ENCODE measurements at regions not wholly inside any gene's neighbourhood (a gene's known extent, or its start where the extent isn't known, plus 50 kb on each side); places are given as distances from the start of the nearest gene placed in this dataset.
"Not testable (repeated sequence)": the region's sequence is repeated elsewhere in the genome, so short reads cannot be mapped to it uniquely, and the experiment has no call there.

DNA sequence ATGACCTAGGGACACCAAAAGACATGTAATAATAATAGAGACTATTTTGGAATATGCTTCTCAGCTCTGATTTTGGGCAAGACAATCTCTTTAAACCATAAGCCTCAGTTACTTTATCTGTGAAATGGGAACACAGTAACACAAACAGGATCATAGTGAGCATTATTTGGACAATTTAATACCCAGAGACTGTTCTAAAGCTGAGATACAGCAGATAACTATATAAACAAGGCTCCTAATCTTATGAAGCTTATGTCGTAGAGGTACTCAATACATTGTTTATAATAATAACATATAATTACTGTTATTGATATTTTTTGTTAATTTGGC, 250.8 kb downstream of the SEC61B start:
- no peaks in the 10 kb centered on the region for H3K4me1 Mint-ChIP-seq (ENCODE audit: low read depth)
- no peak for DNase-seq
- no peak overlapping the region for H3K4me3 Mint-ChIP-seq
- H3K36me3 Mint-ChIP-seq (ENCODE audit: insufficient read depth in 2 of 2): no peaks in the 10 kb centered on the region
- H3K9me3 Mint-ChIP-seq: no peaks in the 10 kb centered on the region
- peaks cover 19% of the 10 kb centered on the region for H3K27me3 Mint-ChIP-seq (ENCODE audit: low read depth)
- no peak overlapping the region for H3K27ac Mint-ChIP-seq
- no peak for ATAC-seq (replicated peaks in 1 of 2)

- no peak overlapping the region for H3K4me3 Mint-ChIP-seq
- no peaks in the 10 kb centered on the region for H3K9me3 Mint-ChIP-seq
- no peak for ATAC-seq (replicated peaks in 1 of 2)
- H3K27ac Mint-ChIP-seq: no peak overlapping the region
- H3K36me3 Mint-ChIP-seq (ENCODE audit: insufficient read depth in 2 of 2): no peaks in the 10 kb centered on the region
- DNase-seq: no peak
- no peaks in the 10 kb centered on the region for H3K4me1 Mint-ChIP-seq (ENCODE audit: low read depth)
- peaks cover 8% of the 10 kb centered on the region for H3K27me3 Mint-ChIP-seq (ENCODE audit: low read depth)
Measured at GRCh38 chr9:99474186-99474585, 252.1 kb downstream of the SEC61B start.

DNA sequence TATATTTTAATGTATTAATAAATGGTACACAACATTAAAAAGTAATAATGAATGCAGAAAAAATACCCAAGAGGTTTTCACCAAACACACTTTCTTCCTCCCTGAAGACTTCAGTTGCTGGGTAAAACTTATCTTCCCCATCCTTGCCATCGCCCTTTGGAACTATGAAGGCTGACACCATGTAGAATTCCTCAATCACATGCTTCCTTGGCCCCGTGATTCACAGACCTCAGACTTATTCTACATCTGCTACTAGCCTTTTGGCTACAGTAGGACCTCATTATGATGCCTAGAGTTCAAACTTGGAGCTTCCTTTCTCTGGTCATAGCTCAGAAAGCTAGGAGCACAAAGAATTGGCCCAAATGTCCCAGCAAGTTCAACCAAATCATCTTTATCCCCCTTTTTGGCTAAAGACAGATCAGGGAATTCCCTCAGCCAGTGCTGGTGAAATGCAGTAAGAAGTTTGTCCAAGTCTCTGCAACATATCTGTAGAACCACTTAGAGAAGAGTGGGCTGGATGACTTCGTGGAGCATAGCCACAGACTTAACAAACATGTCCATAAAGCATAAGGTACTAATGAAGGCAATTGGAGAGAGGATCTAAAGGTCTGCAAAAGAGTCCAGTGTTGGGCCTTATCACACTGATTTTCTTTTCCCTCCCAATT, 253.5 kb downstream of the SEC61B start:
- Mint-ChIP-seq H3K27ac (no peak overlapping the region), H3K9me3 (no peaks in the 10 kb centered on the region), H3K4me1 (ENCODE audit: low read depth) (no peaks in the 10 kb centered on the region), H3K36me3 (ENCODE audit: insufficient read depth in 2 of 2) (no peaks in the 10 kb centered on the region), H3K4me3 (no peak overlapping the region), H3K27me3 (ENCODE audit: low read depth) (peaks cover 8% of the 10 kb centered on the region)
- DNase-seq (no peak), ATAC-seq (replicated peaks in 1 of 2) (no peak)

- Mint-ChIP-seq H3K4me3 (no peak overlapping the region), H3K36me3 (ENCODE audit: insufficient read depth in 2 of 2) (no peaks in the 10 kb centered on the region)
- no peak for ATAC-seq (replicated peaks in 1 of 2)
Measured at GRCh38 chr9:99478469-99479027, 256.5 kb downstream of the SEC61B start.

GRCh38 chr9:99479929-99480328, 257.8 kb downstream of the SEC61B start:
- Mint-ChIP-seq H3K27me3 (ENCODE audit: low read depth) (peaks cover 8% of the 10 kb centered on the region), H3K4me1 (ENCODE audit: low read depth) (no peaks in the 10 kb centered on the region), H3K36me3 (ENCODE audit: insufficient read depth in 2 of 2) (no peaks in the 10 kb centered on the region), H3K27ac (no peak overlapping the region), H3K4me3 (no peak overlapping the region), H3K9me3 (peaks cover 0 to 3% of the 10 kb centered on the region in 2 donors)
- no peak for DNase-seq
- ATAC-seq (replicated peaks in 1 of 2): no peak

More at GRCh38 chr9:99478469-99479027, 256.5 kb downstream of the SEC61B start:
- Mint-ChIP-seq H3K9me3 (peaks cover 0 to 2% of the 10 kb centered on the region in 2 donors), H3K4me1 (ENCODE audit: low read depth) (no peaks in the 10 kb centered on the region), H3K27ac (no peak overlapping the region), H3K27me3 (ENCODE audit: low read depth) (peaks cover 8% of the 10 kb centered on the region)
- no peak for DNase-seq

DNA sequence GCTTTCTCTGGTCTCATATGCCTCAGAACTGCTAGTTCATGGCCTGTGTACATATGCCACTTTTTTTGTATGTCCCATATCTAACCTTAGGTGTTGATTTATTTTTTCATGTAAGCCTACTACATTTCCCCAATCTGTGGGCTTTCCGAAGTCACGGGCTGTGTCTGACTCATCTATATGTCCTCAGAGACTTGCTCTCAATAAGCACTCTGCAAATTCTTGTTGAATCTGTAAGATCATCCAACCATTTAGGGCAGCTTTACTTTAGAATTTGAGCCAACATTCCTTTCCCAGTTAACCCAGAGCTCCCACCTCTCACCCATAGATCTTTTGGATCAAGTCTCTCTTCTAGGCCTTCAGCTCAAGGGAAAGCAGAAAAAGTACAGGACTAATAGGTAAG, 263.4 kb downstream of the SEC61B start:
- no peak for DNase-seq
- H3K27me3 Mint-ChIP-seq (ENCODE audit: low read depth): peaks cover 24% of the 10 kb centered on the region
- H3K4me3 Mint-ChIP-seq: no peak overlapping the region
- peaks cover 2 to 3% of the 10 kb centered on the region in 2 donors for H3K9me3 Mint-ChIP-seq
- no peak for ATAC-seq (replicated peaks in 1 of 2)
- H3K27ac Mint-ChIP-seq: no peak overlapping the region
- H3K36me3 Mint-ChIP-seq (ENCODE audit: insufficient read depth in 2 of 2): peaks cover 0 to 2% of the 10 kb centered on the region in 2 donors
- no peaks in the 10 kb centered on the region for H3K4me1 Mint-ChIP-seq (ENCODE audit: low read depth)

DNA sequence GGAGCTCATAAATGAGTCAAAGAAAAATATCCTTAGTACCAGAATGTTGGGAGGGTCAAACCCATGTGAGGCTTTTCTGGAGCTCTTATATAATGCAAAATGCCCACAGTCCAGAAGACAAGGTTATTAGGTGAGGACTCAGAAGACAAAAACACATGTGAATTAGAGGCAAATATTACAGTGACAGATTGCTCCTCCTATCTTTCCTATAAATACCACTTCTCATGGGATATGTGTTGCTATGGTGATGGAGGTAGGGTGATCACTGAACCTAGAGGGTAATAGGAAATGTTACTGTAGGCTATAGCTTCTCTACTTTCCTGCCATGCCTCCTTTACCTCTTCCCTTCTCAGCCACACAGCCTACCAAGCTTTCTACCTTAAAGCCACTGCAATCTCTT, 264.6 kb downstream of the SEC61B start:
- no peak overlapping the region for H3K4me3 Mint-ChIP-seq
- H3K4me1 Mint-ChIP-seq (ENCODE audit: low read depth): no peaks in the 10 kb centered on the region
- DNase-seq (no peak), ATAC-seq (replicated peaks in 1 of 2) (no peak)
- H3K27ac Mint-ChIP-seq: no peak overlapping the region
- H3K27me3 Mint-ChIP-seq (ENCODE audit: low read depth): peaks cover 30% of the 10 kb centered on the region
- peaks cover 0 to 2% of the 10 kb centered on the region in 2 donors for H3K36me3 Mint-ChIP-seq (ENCODE audit: insufficient read depth in 2 of 2)
- H3K9me3 Mint-ChIP-seq: peaks cover 2 to 3% of the 10 kb centered on the region in 2 donors

- ATAC-seq (replicated peaks in 1 of 2): no peak
- Mint-ChIP-seq H3K27me3 (ENCODE audit: low read depth) (peaks cover 42% of the 10 kb centered on the region), H3K4me1 (ENCODE audit: low read depth) (no peaks in the 10 kb centered on the region), H3K27ac (no peak overlapping the region), H3K36me3 (ENCODE audit: insufficient read depth in 2 of 2) (peaks cover 0 to 2% of the 10 kb centered on the region in 2 donors), H3K4me3 (no peak overlapping the region), H3K9me3 (peaks cover 2% of the 10 kb centered on the region in 2 donors)
- no peak for DNase-seq
Measured at GRCh38 chr9:99488131-99489059, 266.3 kb downstream of the SEC61B start.

DNA sequence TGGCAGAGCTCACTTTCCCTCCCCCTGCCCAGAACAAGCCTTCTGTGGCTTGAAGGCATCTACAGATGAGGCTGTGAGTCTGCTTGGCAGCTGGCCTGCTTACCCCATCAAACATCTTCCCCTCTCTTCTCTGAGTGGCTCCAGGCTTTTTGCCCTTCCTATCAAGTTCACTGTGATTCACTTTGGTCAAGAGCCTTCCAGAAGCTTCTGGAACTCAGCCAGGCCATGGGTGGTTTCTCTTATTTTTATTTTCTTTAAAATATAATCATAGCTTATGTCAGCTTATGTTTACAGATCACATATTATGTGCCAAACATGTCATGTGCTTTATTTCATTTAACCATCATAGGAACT, 267.0 kb downstream of the SEC61B start:
- no peak overlapping the region for H3K27ac Mint-ChIP-seq
- H3K9me3 Mint-ChIP-seq: peaks cover 0 to 2% of the 10 kb centered on the region in 2 donors
- H3K4me1 Mint-ChIP-seq (ENCODE audit: low read depth): no peaks in the 10 kb centered on the region
- H3K27me3 Mint-ChIP-seq (ENCODE audit: low read depth): peaks cover 42% of the 10 kb centered on the region
- peaks cover 0 to 2% of the 10 kb centered on the region in 2 donors for H3K36me3 Mint-ChIP-seq (ENCODE audit: insufficient read depth in 2 of 2)
- DNase-seq (no peak), ATAC-seq (replicated peaks in 1 of 2) (no peak)
- no peak overlapping the region for H3K4me3 Mint-ChIP-seq

DNA sequence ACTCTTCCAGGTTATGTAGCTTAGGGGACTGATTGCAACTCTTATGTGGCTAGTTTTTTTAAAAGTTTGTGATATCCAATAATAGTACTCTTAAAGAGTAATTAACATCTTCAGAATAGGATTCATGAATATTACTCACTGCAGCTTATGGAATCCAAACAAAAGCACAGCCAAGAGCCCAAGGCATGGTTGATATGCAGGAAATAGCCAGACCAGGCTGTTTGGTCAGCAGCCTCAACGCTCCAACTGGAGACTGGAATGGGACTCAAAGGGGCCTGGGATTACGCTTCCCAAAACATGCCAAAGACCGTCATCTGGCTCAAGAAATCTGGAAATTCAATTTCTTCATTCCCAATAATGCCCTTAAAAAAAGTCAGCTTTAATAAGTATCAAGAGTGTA, 268.6 kb downstream of the SEC61B start:
- Mint-ChIP-seq H3K27ac (no peak overlapping the region), H3K27me3 (ENCODE audit: low read depth) (peaks cover 37% of the 10 kb centered on the region), H3K4me3 (no peak overlapping the region), H3K36me3 (ENCODE audit: insufficient read depth in 2 of 2) (no peaks in the 10 kb centered on the region), H3K4me1 (ENCODE audit: low read depth) (no peaks in the 10 kb centered on the region), H3K9me3 (no peaks in the 10 kb centered on the region)
- DNase-seq (no peak), ATAC-seq (replicated peaks in 1 of 2) (no peak)

DNA sequence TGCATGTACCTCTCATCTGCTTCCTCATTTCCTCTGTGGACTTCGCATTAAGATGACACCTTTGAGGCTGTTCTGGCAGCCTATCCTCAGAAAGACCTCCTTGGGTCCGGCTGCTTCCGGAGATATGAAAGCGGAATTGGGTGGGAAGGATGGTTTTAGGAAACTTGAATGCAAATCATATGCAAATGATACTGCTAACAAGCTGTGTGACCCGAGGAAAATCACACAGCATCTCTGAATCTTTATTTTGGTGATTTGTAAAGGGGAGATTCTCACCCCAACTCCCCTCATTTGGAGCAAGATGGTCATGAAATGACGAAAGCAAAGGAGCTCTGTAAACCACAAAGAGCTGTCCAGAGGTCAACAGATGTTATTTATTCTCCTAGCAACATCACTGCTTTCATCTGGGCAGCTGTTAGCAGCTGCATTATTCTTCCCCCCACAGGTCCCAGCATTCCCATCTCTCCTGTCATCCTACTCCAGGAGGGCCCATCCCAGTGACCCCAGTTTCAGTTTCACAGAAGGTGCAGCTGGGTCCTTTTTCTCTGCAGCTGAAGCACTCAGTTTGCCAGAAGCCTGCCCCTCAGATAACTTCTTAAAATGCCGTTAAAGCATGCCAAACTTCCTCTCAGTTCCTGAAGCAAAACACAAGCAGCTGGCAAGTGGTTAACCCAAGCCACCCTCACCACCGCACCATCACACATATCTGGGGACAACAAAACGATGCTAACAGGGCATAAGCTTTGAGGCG, 269.5 kb downstream of the SEC61B start:
- Mint-ChIP-seq H3K4me1 (ENCODE audit: low read depth) (no peaks in the 10 kb centered on the region), H3K9me3 (no peaks in the 10 kb centered on the region), H3K27ac (no peak overlapping the region), H3K27me3 (ENCODE audit: low read depth) (peaks cover 37% of the 10 kb centered on the region), H3K36me3 (ENCODE audit: insufficient read depth in 2 of 2) (no peaks in the 10 kb centered on the region), H3K4me3 (no peak overlapping the region)
- DNase-seq (no peak), ATAC-seq (replicated peaks in 1 of 2) (no peak)

GRCh38 chr9:99497641-99498040, 275.6 kb downstream of the SEC61B start:
- Mint-ChIP-seq H3K27ac (no peak overlapping the region), H3K36me3 (ENCODE audit: insufficient read depth in 2 of 2) (peaks cover 0 to 3% of the 10 kb centered on the region in 2 donors), H3K4me3 (no peak overlapping the region), H3K9me3 (peaks cover 0 to 3% of the 10 kb centered on the region in 2 donors), H3K4me1 (ENCODE audit: low read depth) (no peaks in the 10 kb centered on the region), H3K27me3 (ENCODE audit: low read depth) (peaks cover 24% of the 10 kb centered on the region)
- no peak for ATAC-seq (replicated peaks in 1 of 2)
- DNase-seq: no peak

- H3K4me1 Mint-ChIP-seq (ENCODE audit: low read depth); H3K27ac Mint-ChIP-seq; ATAC-seq (replicated peaks in 1 of 2); H3K4me3 Mint-ChIP-seq; H3K9me3 Mint-ChIP-seq; H3K36me3 Mint-ChIP-seq (ENCODE audit: insufficient read depth in 2 of 2); DNase-seq: not testable (repeated sequence)
- H3K27me3 Mint-ChIP-seq (ENCODE audit: low read depth): peaks cover 21% of the 10 kb centered on the region
Measured at GRCh38 chr9:99498979-99499378, 276.9 kb downstream of the SEC61B start.

Data from activated T-cell treated with anti-CD3 and anti-CD28 coated beads, Interleukin-2, amount 50 U/mL, for 72 hours (primary cell).